GM12878 (cell line): ENCODE measurements at regions not wholly inside any gene's neighbourhood (a gene's known extent, or its start where the extent isn't known, plus 50 kb on each side); places are given as distances from the start of the nearest gene placed in this dataset.

ENCODE experiments used
- ATAC-seq: fragments of 200-7000 bp; cut with Tn5 transposase; 3 replicates; pipeline ENCODE4 v1.9.1; 2020; ENCODE audit warnings: mild to moderate bottlenecking, moderate library complexity
- BruUV-seq: library from RNA; stranded (reverse); fragments of 400-500 nt; replicated peaks from 2 replicates; lab custom pipeline; 2021; lab: Mats Ljungman, UMichigan
- CTCF ChIA-PET: fragments of 300-600 bp; sonication (Branson Sonifier 250); formaldehyde crosslinking; extraction: SDS; loops from one replicate; lab custom pipeline; 2021; ENCODE audit warnings: inconsistent platforms; lab: Yijun Ruan, JAX
- POLR2A ChIA-PET: fragments of 350-600 bp; formaldehyde crosslinking; extraction: SDS; loops from one replicate; lab custom pipeline; 2021; ENCODE audit warnings: inconsistent platforms; lab: Charles Lee
- RAD21 ChIA-PET: fragments of 300-600 bp; sonication (Branson Sonifier 250); formaldehyde crosslinking; loops from one replicate; lab custom pipeline; 2023; ENCODE audit warnings: antibody characterized with exemption; ENCODE audit not compliant: unreplicated experiment; lab: Charles Lee
- SMC1A ChIA-PET: fragments of 300-600 bp; sonication (Branson Sonifier 250); formaldehyde crosslinking; loops from one replicate; lab custom pipeline; 2023; ENCODE audit not compliant: unreplicated experiment, uncharacterized antibody; lab: Charles Lee
- DNase-seq: peaks from one replicate; pipeline ENCODE4 v3.0.0-alpha.2; 2011; ENCODE audit warnings: low read depth, low spot score
- FAIRE-seq: peaks from 3 replicates; lab custom pipeline; 2011; peaks lifted over from hg19 to GRCh38; lab: Jason Lieb, UNC
- H2AFZ ChIP-seq: 2 replicates; pipeline ENCODE4 v1.6.0; 2011; ENCODE audit warnings: low read depth, low read length, control low read depth; ENCODE audit not compliant: control insufficient read depth
- H3K27ac ChIP-seq: 2 replicates; pipeline ENCODE4 v1.5.1; 2011; ENCODE audit warnings: control low read depth; ENCODE audit not compliant: control insufficient read depth, insufficient read depth
- H3K27me3 ChIP-seq, 2 experiments: replicated peaks in 1 of 2; 2 replicates each; pipeline versions ENCODE4 v1.6.0 to v1.6.1; 2011; ENCODE audit warnings: low read length in 1 of 2; ENCODE audit not compliant: control insufficient read depth in 2 of 2, insufficient read depth in 2 of 2
- H3K36me3 ChIP-seq, 2 experiments: 2 replicates each; pipeline ENCODE4 v1.5.1; 2011; ENCODE audit warnings: low read length in 1 of 2; ENCODE audit not compliant: control insufficient read depth in 2 of 2, insufficient read depth in 2 of 2
- H3K4me1 ChIP-seq: 2 replicates; pipeline ENCODE4 v1.6.1; 2011; ENCODE audit warnings: mild to moderate bottlenecking, low read length, moderate library complexity, mixed read lengths; ENCODE audit not compliant: control insufficient read depth, insufficient read depth
- H3K4me2 ChIP-seq: 2 replicates; pipeline ENCODE4 v1.6.0; 2011; ENCODE audit warnings: control low read depth; ENCODE audit not compliant: control insufficient read depth, insufficient read depth
- H3K4me3 ChIP-seq: fragments of 200-600 bp; sonication (generic); 2 replicates; pipeline ENCODE4 v1.5.1; 2016
- H3K79me2 ChIP-seq: 2 replicates; pipeline ENCODE4 v1.6.0; 2011; ENCODE audit warnings: low read length; ENCODE audit not compliant: control insufficient read depth, insufficient read depth
- H3K9ac ChIP-seq: 2 replicates; pipeline ENCODE4 v1.8.0; 2011; ENCODE audit warnings: low read length, control low read depth, mixed read lengths; ENCODE audit not compliant: control insufficient read depth, insufficient read depth
- H3K9me3 ChIP-seq: replicated peaks from 3 replicates; pipeline ENCODE4 v1.5.1; 2011; ENCODE audit warnings: mild to moderate bottlenecking, low read length; ENCODE audit not compliant: control insufficient read depth, insufficient read depth
- H4K20me1 ChIP-seq: 2 replicates; pipeline ENCODE4 v1.6.0; 2011; ENCODE audit not compliant: control insufficient read depth, insufficient read depth
- ATF7 ChIP-seq: fragments of 450-650 bp; IDR thresholded peaks from 2 replicates; pipeline ENCODE4 v1.6.1; 2016; ENCODE audit warnings: low read depth, mild to moderate bottlenecking
- BCL3 ChIP-seq: IDR thresholded peaks from 2 replicates; pipeline ENCODE4 v1.6.1; 2011; ENCODE audit warnings: borderline replicate concordance, low read depth, mild to moderate bottlenecking, moderate library complexity, low read length; ENCODE audit not compliant: insufficient read depth, poor library complexity, severe bottlenecking
- MTA3 ChIP-seq: IDR thresholded peaks from 2 replicates; pipeline ENCODE4 v1.6.1; 2012; ENCODE audit warnings: low read length, inconsistent platforms, borderline replicate concordance
- NR2C1 ChIP-seq: fragments of 450-650 bp; IDR thresholded peaks from 2 replicates; pipeline ENCODE4 v1.6.1; 2017; ENCODE audit warnings: antibody characterized with exemption, mild to moderate bottlenecking, moderate library complexity
- PBX3 ChIP-seq: IDR thresholded peaks from 2 replicates; pipeline ENCODE4 v1.6.1; 2011; ENCODE audit warnings: mild to moderate bottlenecking, low read depth, low read length, moderate library complexity; ENCODE audit not compliant: insufficient replicate concordance
- SIX5 ChIP-seq: IDR thresholded peaks from 2 replicates; pipeline ENCODE4 v1.6.1; 2011; ENCODE audit warnings: mild to moderate bottlenecking, low read depth, low read length, moderate library complexity; ENCODE audit not compliant: severe bottlenecking
- WRNIP1 ChIP-seq: IDR thresholded peaks from 2 replicates; pipeline ENCODE4 v1.6.1; 2011; ENCODE audit warnings: low read depth, low read length, improper control_type of control experiment, borderline replicate concordance
- ZNF622 ChIP-seq: fragments of 450-650 bp; IDR thresholded peaks from 2 replicates; pipeline ENCODE4 v1.6.1; 2017; ENCODE audit warnings: mild to moderate bottlenecking, inconsistent platforms
- WGBS: methylation state at CpG from one replicate; pipeline ENCODE4 v1.1.6; 2016; ENCODE audit warnings: low lambda C conversion rate; ENCODE audit not compliant: insufficient replicate concordance, insufficient coverage; ENCODE audit errors: missing lambda C conversion rate; 5-methylcytosine and 5-hydroxymethylcytosine counted together
- in situ Hi-C: fragments of 300-500 bp; cut with MboI; formaldehyde crosslinking; loops from 9 replicates; pipeline ENCODE4 v1.14.3; 2018; ENCODE audit warnings: mixed read lengths
- intact Hi-C: fragments of 100-400 bp; cut with micrococcal nuclease; formaldehyde crosslinking; loops from one replicate; pipeline ENCODE4 v1.14.2; 2022; ENCODE audit not compliant: unreplicated experiment

GRCh38 chr4:12139296-12139695, 710.6 kb upstream of the HS3ST1 start:
- ATAC-seq = no peak
- H3K4me3 ChIP-seq = no peak overlapping the region
- H3K27me3 ChIP-seq = no peaks in the 10 kb centered on the region
- no peaks in the 10 kb centered on the region for H4K20me1 ChIP-seq
- POLR2A ChIA-PET = no interaction called here
- H3K27ac ChIP-seq = no peak overlapping the region
- H3K79me2 ChIP-seq = no peaks in the 10 kb centered on the region
- H3K9me3 ChIP-seq = no peaks in the 10 kb centered on the region
- TF ChIP-seq ATF7 = no peak
- TF ChIP-seq PBX3 = no peak
- no peak for TF ChIP-seq NR2C1
- TF ChIP-seq MTA3 = no peak
- TF ChIP-seq SIX5 = no peak
- no peak for TF ChIP-seq ZNF622
- no peak for TF ChIP-seq BCL3
- no peak for TF ChIP-seq WRNIP1
- TF ChIP-seq, all 136 proteins: peak for 0
- no peak overlapping the region for H3K9ac ChIP-seq
- no TSS peak for BruUV-seq
- no peak overlapping the region for H3K4me2 ChIP-seq
- in situ Hi-C loops (no loop called here), intact Hi-C loops (no loop called here)
- no peak overlapping the region for H2AFZ ChIP-seq
- CTCF ChIA-PET = interaction anchor here (1.0 kb wide), 1 partner anchor 79 kb away, joined by 3 read pairs; no protein-coding TSS in a partner anchor
- RAD21 ChIA-PET = no interaction called here
- FAIRE-seq (no peak), DNase-seq (no peak)
- 29% methylated on average over 3 of the region's 3 CpGs for WGBS
- H3K36me3 ChIP-seq = no peaks in the 10 kb centered on the region
- H3K4me1 ChIP-seq = no peaks in the 10 kb centered on the region
- SMC1A ChIA-PET = no interaction called here
